Stimulated activated CD4-positive, alpha-beta T cell treated with anti-CD3 and anti-CD28 coated beads, Interleukin-4, amount 100 ng/mL, for 1 hour (primary cell): ENCODE measurements at regions not wholly inside any gene's neighbourhood (a gene's known extent, or its start where the extent isn't known, plus 50 kb on each side); places are given as distances from the start of the nearest gene placed in this dataset.

Experiments used
- DNase-seq: peaks from one replicate; pipeline ENCODE4 v3.0.0-alpha.2; 2020

- DNase-seq = no peak
These were observed 107.5 kb upstream of the ARHGEF26 start for GRCh38 chr3:154013736-154014135.

DNA sequence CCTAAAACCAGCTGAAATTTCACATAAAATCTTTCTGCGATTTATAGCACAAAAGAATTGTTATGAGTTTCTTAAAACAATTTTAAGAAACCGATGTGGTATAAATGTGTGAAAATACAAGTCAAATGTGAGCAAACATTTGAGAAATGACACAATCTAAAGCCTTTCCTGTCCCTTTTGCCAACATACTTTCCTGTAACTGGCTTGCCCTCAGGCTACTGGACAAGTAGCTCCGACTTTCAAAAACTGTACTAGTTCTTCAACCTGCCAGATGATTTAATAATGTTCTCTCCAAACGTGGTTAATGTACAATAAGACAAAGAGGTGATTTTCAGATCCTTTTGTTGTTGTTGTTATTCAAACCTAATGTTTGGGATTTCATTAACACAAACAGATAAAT, 105.9 kb upstream of the ARHGEF26 start:
- no peak for DNase-seq

DNA sequence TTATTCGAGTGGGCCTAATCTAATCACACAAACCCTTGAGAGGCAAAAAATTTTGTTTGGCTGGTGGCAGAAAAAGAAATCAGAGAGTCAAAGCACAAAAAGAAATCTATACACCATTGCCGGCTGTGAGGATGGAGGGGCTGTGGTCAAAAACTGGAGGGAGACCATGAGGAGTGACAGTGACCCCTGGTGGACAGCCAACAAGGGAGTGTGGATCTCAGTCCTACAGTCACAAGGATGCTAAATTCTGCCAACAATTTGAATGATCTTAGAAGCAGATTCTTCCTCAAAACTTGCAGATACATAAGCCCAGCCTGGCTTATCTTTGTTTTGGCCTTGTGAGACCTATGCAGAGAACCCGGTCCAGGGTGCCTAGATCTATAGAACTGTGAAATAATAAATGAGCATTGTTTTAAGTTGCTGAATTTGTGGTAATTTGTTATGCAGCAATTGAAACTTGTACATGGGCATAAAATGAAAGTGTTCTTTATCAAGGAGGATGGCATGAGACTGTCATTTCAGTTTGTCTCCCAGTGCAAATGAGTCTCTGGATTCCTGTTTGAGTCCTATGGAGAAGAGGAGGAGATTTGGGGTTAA, 103.0 kb upstream of the ARHGEF26 start:
- peak; percentile 27 for DNase-seq

DNA sequence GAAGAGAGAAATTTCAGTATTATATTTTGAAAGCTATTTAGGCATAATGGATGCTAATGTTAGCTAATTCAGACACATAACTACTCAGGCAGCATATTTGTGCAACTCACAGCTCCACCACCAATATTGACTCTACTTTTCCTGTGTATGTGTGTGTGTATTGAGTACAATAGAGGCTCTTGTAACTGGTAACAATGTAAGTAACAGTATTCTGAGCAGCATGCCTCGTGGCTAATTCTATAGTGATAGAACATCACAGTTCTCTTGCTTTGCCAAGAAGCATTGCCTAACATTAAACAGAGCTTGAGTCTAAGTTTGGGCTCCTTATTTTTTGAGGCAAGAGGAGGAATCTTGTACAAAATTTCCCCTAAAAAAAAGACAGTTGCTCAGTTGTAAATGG, 98.6 kb upstream of the ARHGEF26 start:
- no peak for DNase-seq

GRCh38 chr3:154023148-154023547, 98.0 kb upstream of the ARHGEF26 start:
- DNase-seq = no peak

GRCh38 chr3:154025007-154025406, 96.2 kb upstream of the ARHGEF26 start:
- DNase-seq = no peak

DNA sequence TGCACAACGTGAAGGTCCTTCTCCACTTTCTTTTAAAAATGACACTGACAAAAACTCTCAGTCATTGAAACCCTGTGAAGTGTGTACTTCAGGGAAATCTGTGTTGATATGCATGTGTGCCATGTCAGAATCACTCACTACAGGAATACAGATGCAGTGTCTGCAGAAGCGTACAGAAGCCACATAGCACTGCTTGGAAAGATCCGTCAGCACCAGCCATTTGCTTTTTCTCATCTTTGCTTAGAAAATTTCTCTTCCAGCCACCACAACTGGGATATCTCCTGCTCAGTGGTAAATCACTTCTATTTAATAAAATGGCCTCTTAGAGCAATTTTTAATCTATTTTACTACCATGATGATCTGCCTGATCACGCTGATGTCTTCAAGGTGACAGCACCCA, 91.3 kb upstream of the ARHGEF26 start:
- no peak for DNase-seq

- DNase-seq = no peak
These were observed 86.3 kb upstream of the ARHGEF26 start for GRCh38 chr3:154034797-154035330.

DNA sequence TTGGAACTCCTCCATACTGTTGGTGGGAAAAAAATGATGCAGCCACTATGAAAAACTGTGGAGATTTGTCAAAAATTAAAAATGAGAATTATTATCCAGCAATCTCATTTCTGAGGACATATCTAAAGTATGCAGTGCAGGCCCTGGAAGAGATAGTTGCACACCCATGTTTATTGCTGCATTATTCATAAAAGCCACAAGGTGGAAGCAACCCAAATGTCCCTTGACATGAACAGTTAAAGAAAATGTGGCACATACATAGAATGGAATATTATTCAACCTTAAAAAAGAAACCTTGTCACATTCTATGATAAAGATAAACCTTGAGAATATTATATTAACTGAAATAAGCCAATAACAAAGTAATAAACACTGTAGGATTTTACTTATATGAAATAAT, 80.9 kb upstream of the ARHGEF26 start:
- DNase-seq = no peak

GRCh38 chr3:154044671-154045070, 76.5 kb upstream of the ARHGEF26 start:
- no peak for DNase-seq

DNA sequence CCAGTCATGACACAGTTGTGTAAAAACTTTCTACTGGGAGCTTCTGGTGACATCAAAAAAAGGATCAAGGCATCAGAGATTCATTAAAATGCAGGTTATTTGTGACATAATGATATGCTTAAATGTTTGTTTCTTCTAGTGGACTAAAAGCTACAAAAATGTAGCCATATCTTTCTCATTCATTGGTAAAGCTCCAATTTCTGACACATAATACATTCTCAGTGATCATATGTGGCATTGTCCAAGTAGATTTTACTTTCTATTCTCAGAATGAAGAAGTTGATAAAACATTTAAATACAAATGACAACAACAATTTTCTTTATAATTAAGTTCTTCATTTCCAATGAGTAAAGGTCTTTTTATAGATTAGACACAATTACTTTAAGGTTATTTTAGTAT, 71.0 kb upstream of the ARHGEF26 start:
- no peak for DNase-seq

- no peak for DNase-seq
These were observed 70.4 kb upstream of the ARHGEF26 start for GRCh38 chr3:154050766-154051165.

GRCh38 chr3:154059833-154060232, 61.4 kb upstream of the ARHGEF26 start:
- no peak for DNase-seq

DNA sequence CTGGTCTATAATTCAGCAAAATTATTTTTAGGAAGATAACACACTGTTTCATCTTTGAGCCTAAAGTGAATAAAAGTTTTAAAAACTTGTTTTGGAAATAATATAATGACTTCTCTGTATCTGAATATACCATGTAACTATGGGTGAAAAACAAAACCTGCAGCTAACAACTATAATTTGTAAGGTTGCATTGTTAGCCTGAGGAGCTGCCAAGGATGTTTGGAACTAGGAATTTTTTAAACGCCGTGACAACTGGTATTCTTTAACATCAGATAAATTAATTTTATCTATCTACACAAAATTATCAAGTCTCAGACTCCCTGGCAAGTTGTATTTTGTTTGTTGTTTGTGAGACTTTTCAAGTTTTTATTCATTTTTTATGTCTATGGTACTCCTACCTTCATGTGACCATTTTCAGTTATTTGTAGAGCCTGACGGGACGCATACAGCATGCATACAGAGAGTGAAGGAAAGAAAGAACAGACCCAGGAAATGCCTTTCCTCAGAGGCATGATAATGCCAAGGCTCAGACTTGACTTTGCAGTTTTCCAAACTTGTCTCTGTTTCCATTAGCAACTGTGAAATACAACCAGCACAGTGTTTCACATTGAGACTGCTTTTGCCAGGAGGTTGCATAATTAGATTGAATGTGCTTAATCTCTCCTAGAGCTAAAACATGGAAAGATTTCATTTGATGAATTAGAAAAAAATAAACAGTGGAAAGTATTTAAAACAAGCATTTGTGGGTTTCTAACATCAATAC, 60.8 kb upstream of the ARHGEF26 start:
- DNase-seq = no peak

GRCh38 chr3:154061001-154061370, 60.2 kb upstream of the ARHGEF26 start:
- DNase-seq = no peak

DNA sequence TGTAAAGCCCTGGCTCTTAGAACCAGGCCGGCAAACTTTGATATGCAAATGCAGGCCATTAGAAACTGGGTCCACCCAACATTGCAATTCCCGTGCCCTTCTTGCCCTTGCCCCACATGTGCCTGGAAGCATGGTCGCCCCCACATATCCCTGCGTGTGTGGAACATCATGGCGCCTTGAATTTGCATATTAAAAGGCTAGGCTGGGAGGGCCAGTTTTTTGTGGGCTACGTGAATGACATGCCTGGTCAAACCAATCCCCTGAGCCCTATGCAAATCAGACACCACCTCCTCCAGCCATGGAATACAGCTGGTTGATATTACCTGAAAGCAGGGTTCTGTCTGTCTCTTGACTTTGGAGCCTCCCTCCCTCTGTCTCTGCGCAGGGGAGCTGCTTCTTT, 58.7 kb upstream of the ARHGEF26 start:
- DNase-seq = no peak

DNA sequence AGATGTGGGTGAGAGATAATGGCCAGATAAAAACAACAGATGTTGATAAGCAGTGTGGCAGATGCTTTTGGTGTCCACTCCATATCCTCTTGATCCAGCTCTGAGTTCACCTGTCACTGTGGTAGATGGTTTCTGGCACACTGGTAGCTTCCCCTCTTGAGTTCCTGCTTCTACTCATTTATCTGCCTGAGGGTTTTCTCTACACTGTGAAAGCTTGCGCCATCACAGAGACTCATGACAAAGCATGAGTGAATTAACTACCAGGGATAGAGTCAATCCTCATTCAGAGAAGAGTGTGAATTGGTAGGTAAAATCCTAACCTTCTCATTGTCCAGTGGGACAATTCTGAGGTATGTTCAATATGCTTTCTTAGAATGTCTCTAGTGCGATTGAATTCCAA, 50.0 kb upstream of the ARHGEF26 start:
- DNase-seq = no peak
